Small intestine (tissue), 7 donors: ENCODE measurements at regions not wholly inside any gene's neighbourhood (a gene's known extent, or its start where the extent isn't known, plus 50 kb on each side); places are given as distances from the start of the nearest gene placed in this dataset.
"Not testable (repeated sequence)": the region's sequence is repeated elsewhere in the genome, so short reads cannot be mapped to it uniquely, and the experiment has no call there.

Source experiments
- DNase-seq, 2 donors: peaks; one replicate each; pipeline versions ENCODE4 v3.0.0 to v3.0.0-alpha.2; 2013
- FAIRE-seq: peaks from 2 replicates; lab custom pipeline; 2012; peaks lifted over from hg19 to GRCh38; lab: Jason Lieb, UNC
- H3K27ac ChIP-seq, 3 donors: one replicate each; pipeline ENCODE4 v1.5.1; 2013; ENCODE audit warnings: low read length in 2 of 3, mild to moderate bottlenecking in 2 of 3, control low read depth in 1 of 3, inconsistent platforms in 1 of 3, low read depth in 1 of 3, moderate library complexity in 1 of 3
- H3K27me3 ChIP-seq, 3 donors: one replicate each; pipeline ENCODE4 v1.6.1; 2013; ENCODE audit warnings: low read length in 3 of 3, inconsistent platforms in 1 of 3; ENCODE audit not compliant: control insufficient read depth in 3 of 3, insufficient read depth in 3 of 3
- H3K36me3 ChIP-seq, 3 donors: one replicate each; pipeline ENCODE4 v1.6.1; 2013; ENCODE audit warnings: low read length in 3 of 3, inconsistent platforms in 1 of 3, low read depth in 1 of 3, mild to moderate bottlenecking in 1 of 3, moderate library complexity in 1 of 3; ENCODE audit not compliant: control insufficient read depth in 3 of 3, insufficient read depth in 2 of 3
- H3K4me1 ChIP-seq, 3 donors: one replicate each; pipeline ENCODE4 v1.6.1; 2013; ENCODE audit warnings: low read length in 2 of 3, inconsistent platforms in 1 of 3, low read depth in 1 of 3, mild to moderate bottlenecking in 1 of 3, moderate library complexity in 1 of 3; ENCODE audit not compliant: control insufficient read depth in 3 of 3, insufficient read depth in 2 of 3
- H3K4me3 ChIP-seq, 3 donors: one replicate each; pipeline ENCODE4 v1.5.1; 2013; ENCODE audit warnings: low read length in 3 of 3, control low read depth in 1 of 3, inconsistent platforms in 1 of 3, low read depth in 1 of 3, mild to moderate bottlenecking in 1 of 3, moderate library complexity in 1 of 3
- H3K9me3 ChIP-seq, 2 donors: one replicate each; pipeline ENCODE4 v1.6.1; 2013; ENCODE audit warnings: low read depth in 1 of 2, low read length in 1 of 2; ENCODE audit not compliant: control insufficient read depth in 2 of 2, insufficient read depth in 1 of 2
- WGBS, 3 donors: extraction: QIAGEN DNeasy Blood & Tissue Kit; methylation state at CpG; one replicate each; pipeline ENCODE4 v1.1.7; 2013; 5-methylcytosine and 5-hydroxymethylcytosine counted together
- donor health status: healthy with polysubstance abuse.
- donor health status: control.
- donor health status: control.
- donor health status: Bipolar disorder and iron deficiency.
- donor health status: healthy.

GRCh38 chr2:88950010-88950409, 258.5 kb downstream of the RPIA start:
- no peak for FAIRE-seq
- no peaks in the 10 kb centered on the region for H3K36me3 ChIP-seq

GRCh38 chr2:88955607-88956006, 264.1 kb downstream of the RPIA start:
- Histone ChIP-seq H3K4me1 (no peaks in the 10 kb centered on the region), H3K4me3 (no peak overlapping the region), H3K27me3 (peaks cover 0 to 7% (median 0%) of the 10 kb centered on the region in 3 donors), H3K9me3 (no peaks in the 10 kb centered on the region), H3K36me3 (no peaks in the 10 kb centered on the region), H3K27ac (no peak overlapping the region)
- WGBS, 3 donors: 75 to 78% (median 78%) methylated on average over 1 of the region's 1 CpG
- DNase-seq (no peak), FAIRE-seq (no peak)

More at GRCh38 chr2:88950010-88950409, 258.5 kb downstream of the RPIA start:
- Histone ChIP-seq H3K4me3 (no peak overlapping the region), H3K4me1 (no peaks in the 10 kb centered on the region), H3K27me3 (peaks cover 0 to 3% (median 0%) of the 10 kb centered on the region in 3 donors), H3K27ac (no peak overlapping the region), H3K9me3 (no peaks in the 10 kb centered on the region)
- WGBS, 3 donors: 75 to 88% (median 84%) methylated on average over 2 of the region's 2 CpGs
- no peak for DNase-seq

DNA sequence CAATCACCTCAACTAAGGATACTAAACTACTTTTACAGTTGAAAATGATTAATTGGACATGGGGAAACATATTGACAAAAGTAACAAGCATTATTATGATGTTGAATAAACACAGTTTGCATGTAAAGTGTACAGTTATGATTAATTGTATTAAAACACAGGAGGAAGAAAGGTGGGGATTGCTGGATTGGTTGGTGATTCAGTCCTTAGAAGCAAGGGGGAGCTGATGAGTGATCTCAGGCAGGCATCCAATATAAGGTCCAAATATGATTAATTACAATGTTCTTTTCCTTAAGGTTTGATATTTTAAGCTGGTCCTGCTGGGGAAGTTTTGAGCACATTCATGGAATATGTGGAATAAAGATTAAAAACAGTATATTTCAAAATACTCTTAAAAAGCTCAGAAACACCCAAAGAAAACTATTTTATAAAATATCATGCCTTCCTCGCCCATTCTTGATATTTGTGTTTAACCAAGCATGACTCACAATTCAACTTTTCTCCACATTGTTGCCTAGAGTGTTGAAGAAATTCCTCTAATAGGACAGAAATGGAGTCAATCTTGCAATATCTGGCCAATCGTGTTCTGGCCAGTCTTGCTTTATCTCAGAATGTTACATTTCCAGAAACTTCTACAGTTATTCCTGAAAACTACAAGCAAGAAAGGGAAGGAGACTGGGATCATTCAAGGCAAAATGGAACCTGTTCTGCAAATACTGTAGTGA, 268.2 kb downstream of the RPIA start:
- DNase-seq: no peak
- 56 to 84% (median 69%) methylated on average over 2 of the region's 2 CpGs for WGBS, 3 donors
- Histone ChIP-seq H3K27me3 (peaks cover 0 to 7% (median 0%) of the 10 kb centered on the region in 3 donors), H3K27ac (no peak overlapping the region), H3K36me3 (no peaks in the 10 kb centered on the region), H3K9me3 (no peaks in the 10 kb centered on the region), H3K4me1 (no peaks in the 10 kb centered on the region), H3K4me3 (no peak overlapping the region)
- FAIRE-seq: no peak

- not testable (repeated sequence) for H3K4me3 ChIP-seq, H3K36me3 ChIP-seq, DNase-seq, H3K27me3 ChIP-seq, H3K27ac ChIP-seq, H3K4me1 ChIP-seq, H3K9me3 ChIP-seq, FAIRE-seq
- 32 to 41% (median 37%) methylated on average over 3 of the region's 3 CpGs for WGBS, 3 donors
Measured at GRCh38 chr2:88961323-88961722, 269.9 kb downstream of the RPIA start.

DNA sequence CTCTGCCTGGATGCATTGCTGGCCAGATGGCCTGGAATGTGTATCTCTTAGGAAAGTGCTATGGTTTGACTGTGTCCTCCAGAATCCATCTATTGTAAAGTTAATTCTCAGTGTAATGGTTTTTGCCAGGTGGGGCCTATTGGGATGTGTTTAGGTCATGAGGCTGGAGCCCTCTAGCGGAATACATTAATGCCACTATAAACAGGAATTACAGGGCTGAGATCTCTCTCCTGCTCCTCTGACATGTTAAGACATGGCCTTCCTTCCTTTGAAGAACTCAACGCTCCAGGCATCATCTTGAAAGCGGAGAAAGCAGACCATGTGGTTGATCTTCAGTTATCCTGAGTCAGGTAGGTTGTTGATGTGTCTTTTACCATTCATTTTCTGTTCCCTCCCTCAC, 276.4 kb downstream of the RPIA start:
- Histone ChIP-seq H3K27me3 (no peaks in the 10 kb centered on the region), H3K9me3 (no peaks in the 10 kb centered on the region), H3K27ac (no peak overlapping the region), H3K36me3 (no peaks in the 10 kb centered on the region), H3K4me1 (no peaks in the 10 kb centered on the region), H3K4me3 (no peak overlapping the region)
- FAIRE-seq (no peak), DNase-seq (no peak)
- 62 to 81% (median 79%) methylated on average over 3 of the region's 3 CpGs for WGBS, 3 donors

DNA sequence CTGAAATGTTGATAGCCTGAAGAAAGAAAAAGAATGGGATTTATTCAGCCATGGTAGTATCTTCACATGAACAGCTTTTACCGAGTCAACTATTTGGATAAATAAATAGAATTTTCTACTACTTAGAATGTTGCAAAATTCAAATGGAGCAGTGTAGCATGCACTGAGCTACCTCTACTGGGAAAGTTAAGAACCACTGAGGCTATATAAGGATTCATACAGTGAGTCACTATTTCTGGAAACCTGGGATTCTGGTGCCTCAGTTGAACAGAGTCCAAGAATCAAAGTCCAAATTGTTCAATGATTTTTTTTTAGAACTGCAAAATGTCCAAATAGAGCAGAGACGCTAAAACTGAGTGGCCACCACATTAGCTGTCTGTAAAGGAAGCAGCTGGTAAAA, 286.5 kb downstream of the RPIA start:
- DNase-seq, H3K27ac ChIP-seq, H3K36me3 ChIP-seq, H3K27me3 ChIP-seq, H3K4me1 ChIP-seq, FAIRE-seq, H3K4me3 ChIP-seq, H3K9me3 ChIP-seq: not testable (repeated sequence)
- WGBS, 3 donors: 40 to 42% (median 40%) methylated on average over 2 of the region's 2 CpGs

DNA sequence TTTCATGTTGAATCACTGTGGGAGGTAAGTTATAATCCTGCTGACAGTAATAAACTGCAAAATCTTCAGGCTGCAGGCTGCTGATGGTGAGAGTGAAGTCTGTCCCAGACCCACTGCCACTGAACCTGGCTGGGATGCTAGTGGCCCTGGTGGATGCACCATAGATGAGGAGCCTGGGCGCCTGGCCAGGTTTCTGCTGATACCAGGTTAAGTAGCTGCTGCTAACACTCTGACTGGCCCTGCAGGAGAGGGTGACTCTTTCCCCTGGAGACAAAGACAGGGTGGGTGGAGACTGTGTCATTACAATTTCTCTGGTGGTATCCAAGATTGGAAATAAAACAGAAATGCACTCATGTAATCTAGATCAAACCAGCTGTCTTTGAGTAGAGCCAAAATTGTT, 287.0 kb downstream of the RPIA start:
- H3K4me1 ChIP-seq, FAIRE-seq, H3K36me3 ChIP-seq, H3K9me3 ChIP-seq, H3K27ac ChIP-seq, DNase-seq, H3K27me3 ChIP-seq, H3K4me3 ChIP-seq: not testable (repeated sequence)
- WGBS, 3 donors: 46 to 82% (median 56%) methylated on average over 1 of the region's 1 CpG

DNA sequence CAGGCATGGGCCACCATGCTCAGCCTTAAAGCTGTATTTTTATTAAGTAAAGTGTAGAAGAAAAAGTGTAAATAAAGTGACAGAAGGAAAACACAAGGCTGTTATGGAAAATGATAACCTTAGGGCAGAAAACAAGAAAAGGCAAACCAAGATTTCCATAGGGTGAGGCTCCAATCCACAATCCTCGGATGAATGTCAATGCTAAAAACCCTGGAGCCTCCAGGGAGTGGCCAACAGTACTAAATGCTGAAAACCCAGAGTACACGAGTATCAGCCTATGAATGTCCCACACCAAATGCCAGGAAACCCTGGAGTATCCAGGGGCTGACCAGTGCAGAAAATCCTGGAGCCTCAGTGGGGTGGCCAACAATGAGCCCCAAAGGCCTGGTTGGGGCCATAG, 292.6 kb downstream of the RPIA start:
- H3K27me3 ChIP-seq, H3K4me1 ChIP-seq, H3K4me3 ChIP-seq, H3K9me3 ChIP-seq, FAIRE-seq, DNase-seq, H3K36me3 ChIP-seq, H3K27ac ChIP-seq: not testable (repeated sequence)
- WGBS, 3 donors: 48 to 79% (median 62%) methylated on average over 2 of the region's 2 CpGs
